OCI-LY7 (cell line): ENCODE measurements at regions not wholly inside any gene's neighbourhood (a gene's known extent, or its start where the extent isn't known, plus 50 kb on each side); places are given as distances from the start of the nearest gene placed in this dataset.

Experiments
- BruUV-seq: library from RNA; stranded (reverse); fragments of 400-500 nt; replicated peaks from 2 replicates; lab custom pipeline; 2021; lab: Mats Ljungman, UMichigan
- CTCF ChIA-PET: fragments of 300-600 bp; sonication (Branson Sonifier 250); formaldehyde crosslinking; loops from one replicate; lab custom pipeline; 2022; ENCODE audit warnings: antibody characterized with exemption; ENCODE audit not compliant: unreplicated experiment; lab: Charles Lee
- POLR2A ChIA-PET: fragments of 300-600 bp; sonication (Branson Sonifier 250); formaldehyde crosslinking; loops from one replicate; lab custom pipeline; 2022; ENCODE audit warnings: antibody characterized with exemption; lab: Charles Lee
- DNase-seq: peaks from one replicate; pipeline ENCODE4 v3.0.0-alpha.2; 2015; ENCODE audit warnings: low spot score
- H2AFZ ChIP-seq: fragments of 200-600 bp; sonication (generic), shearing (Covaris generic); 2 replicates; pipeline ENCODE4 v1.6.1; 2014; ENCODE audit warnings: mild to moderate bottlenecking, antibody characterized with exemption, low read length, moderate library complexity
- H3K27ac ChIP-seq: fragments of 200-600 bp; sonication (generic); 2 replicates; pipeline ENCODE4 v1.5.1; 2014; ENCODE audit warnings: mixed run types, low read depth, mild to moderate bottlenecking, moderate library complexity, low read length, inconsistent platforms; ENCODE audit not compliant: poor library complexity, severe bottlenecking
- H3K36me3 ChIP-seq: fragments of 200-600 bp; sonication (generic); 2 replicates; pipeline ENCODE4 v1.6.1; 2014; ENCODE audit warnings: mild to moderate bottlenecking, antibody characterized with exemption, low read length, moderate library complexity, mixed read lengths; ENCODE audit not compliant: insufficient read depth
- H3K4me1 ChIP-seq: fragments of 200-600 bp; sonication (generic); 2 replicates; pipeline ENCODE4 v1.5.1; 2014; ENCODE audit warnings: mild to moderate bottlenecking, low read length; ENCODE audit not compliant: insufficient read depth, poor library complexity, severe bottlenecking
- H3K4me2 ChIP-seq: fragments of 200-600 bp; sonication (generic); 2 replicates; pipeline ENCODE4 v1.6.1; 2014; ENCODE audit warnings: mild to moderate bottlenecking, low read length
- H3K4me3 ChIP-seq: fragments of 200-600 bp; sonication (generic); 2 replicates; pipeline ENCODE4 v1.5.1; 2014; ENCODE audit warnings: mild to moderate bottlenecking, low read depth, low read length; ENCODE audit not compliant: poor library complexity, severe bottlenecking
- H3K79me2 ChIP-seq: fragments of 200-600 bp; sonication (generic); 2 replicates; pipeline ENCODE4 v1.6.1; 2016; ENCODE audit warnings: low read depth, mild to moderate bottlenecking, low read length, moderate library complexity, mixed read lengths; ENCODE audit not compliant: insufficient read depth
- H3K9me2 ChIP-seq: fragments of 200-600 bp; sonication (generic); 2 replicates; pipeline ENCODE4 v1.6.1; 2016; ENCODE audit warnings: mild to moderate bottlenecking, low read length, mixed read lengths; ENCODE audit not compliant: insufficient read depth
- H3K9me3 ChIP-seq: fragments of 200-600 bp; sonication (generic); 2 replicates; pipeline ENCODE4 v1.6.1; 2014; ENCODE audit warnings: mild to moderate bottlenecking, mixed run types, low read length, mixed read lengths
- H4K20me1 ChIP-seq: fragments of 200-600 bp; sonication (generic); 2 replicates; pipeline ENCODE4 v1.6.1; 2014; ENCODE audit warnings: mild to moderate bottlenecking, antibody characterized with exemption, low read length, moderate library complexity, mixed read lengths; ENCODE audit not compliant: insufficient read depth
- EZH2phosphoT487 ChIP-seq: fragments of 200-600 bp; sonication (generic); IDR thresholded peaks from 2 replicates; pipeline ENCODE4 v1.6.1; 2018; ENCODE audit warnings: low read depth, borderline replicate concordance, mild to moderate bottlenecking, mixed run types, antibody characterized with exemption, low read length, moderate library complexity, mixed read lengths
- intact Hi-C: fragments of 100-400 bp; cut with micrococcal nuclease; formaldehyde crosslinking; loops from one replicate; pipeline ENCODE4 v1.10.0; 2022; ENCODE audit not compliant: unreplicated experiment
- TF ChIP-seq, protein P1 (sequence below): fragments of 200-600 bp; sonication (generic); conservative IDR thresholded peaks from 2 replicates; pipeline ENCODE4 v1.5.1; 2014; ENCODE audit warnings: mild to moderate bottlenecking, antibody characterized with exemption, low read length, moderate library complexity, mixed read lengths

DNA sequence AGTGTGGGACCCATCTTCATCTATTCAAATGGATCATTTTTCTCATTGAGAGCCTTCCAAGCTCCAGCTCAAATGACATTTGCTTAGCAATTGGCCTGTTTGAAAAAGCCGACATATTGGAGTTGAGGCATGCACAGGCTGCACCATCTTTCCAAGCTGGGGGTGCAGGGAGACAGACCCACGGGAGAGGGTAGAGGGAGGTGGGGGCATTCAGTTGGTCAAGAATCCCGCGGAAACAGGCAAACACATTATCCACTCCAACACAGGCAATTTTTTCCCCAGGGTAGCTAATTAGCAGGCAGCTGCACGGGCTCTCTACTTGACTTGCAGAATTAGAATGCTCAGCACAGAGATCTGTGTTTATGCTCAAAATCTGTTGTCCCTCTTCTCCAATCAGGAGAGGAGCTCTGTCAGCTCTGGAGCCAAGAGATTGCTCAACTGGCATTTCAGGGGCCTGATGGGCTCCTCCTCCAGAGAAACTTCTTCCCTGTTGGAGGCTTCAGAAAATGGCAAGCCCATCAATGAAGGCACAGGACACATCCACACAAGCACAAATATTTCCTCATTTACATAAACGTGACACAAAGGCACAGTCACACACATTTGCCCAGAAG is 267.8 kb downstream of the FOXD2 start:
- Histone ChIP-seq H3K4me2 (no peak overlapping the region), H4K20me1 (no peaks in the 10 kb centered on the region), H3K4me1 (no peaks in the 10 kb centered on the region), H3K9me3 (no peaks in the 10 kb centered on the region), H3K4me3 (no peak overlapping the region), H3K27ac (no peak overlapping the region), H3K9me2 (no peaks in the 10 kb centered on the region), H3K36me3 (no peaks in the 10 kb centered on the region), H2AFZ (no peak overlapping the region), H3K79me2 (no peaks in the 10 kb centered on the region)
- no peak for TF ChIP-seq EZH2phosphoT487
- TF ChIP-seq, protein P1, sequence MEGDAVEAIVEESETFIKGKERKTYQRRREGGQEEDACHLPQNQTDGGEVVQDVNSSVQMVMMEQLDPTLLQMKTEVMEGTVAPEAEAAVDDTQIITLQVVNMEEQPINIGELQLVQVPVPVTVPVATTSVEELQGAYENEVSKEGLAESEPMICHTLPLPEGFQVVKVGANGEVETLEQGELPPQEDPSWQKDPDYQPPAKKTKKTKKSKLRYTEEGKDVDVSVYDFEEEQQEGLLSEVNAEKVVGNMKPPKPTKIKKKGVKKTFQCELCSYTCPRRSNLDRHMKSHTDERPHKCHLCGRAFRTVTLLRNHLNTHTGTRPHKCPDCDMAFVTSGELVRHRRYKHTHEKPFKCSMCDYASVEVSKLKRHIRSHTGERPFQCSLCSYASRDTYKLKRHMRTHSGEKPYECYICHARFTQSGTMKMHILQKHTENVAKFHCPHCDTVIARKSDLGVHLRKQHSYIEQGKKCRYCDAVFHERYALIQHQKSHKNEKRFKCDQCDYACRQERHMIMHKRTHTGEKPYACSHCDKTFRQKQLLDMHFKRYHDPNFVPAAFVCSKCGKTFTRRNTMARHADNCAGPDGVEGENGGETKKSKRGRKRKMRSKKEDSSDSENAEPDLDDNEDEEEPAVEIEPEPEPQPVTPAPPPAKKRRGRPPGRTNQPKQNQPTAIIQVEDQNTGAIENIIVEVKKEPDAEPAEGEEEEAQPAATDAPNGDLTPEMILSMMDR: no peak
- ChIA-PET CTCF (interaction anchor here (0.7 kb wide), 1 partner anchor 268 kb away, joined by 3 read pairs; no protein-coding TSS in a partner anchor), POLR2A (no interaction called here)
- DNase-seq: no peak
- BruUV-seq: no TSS peak
- intact Hi-C loops: no loop called here

DNA sequence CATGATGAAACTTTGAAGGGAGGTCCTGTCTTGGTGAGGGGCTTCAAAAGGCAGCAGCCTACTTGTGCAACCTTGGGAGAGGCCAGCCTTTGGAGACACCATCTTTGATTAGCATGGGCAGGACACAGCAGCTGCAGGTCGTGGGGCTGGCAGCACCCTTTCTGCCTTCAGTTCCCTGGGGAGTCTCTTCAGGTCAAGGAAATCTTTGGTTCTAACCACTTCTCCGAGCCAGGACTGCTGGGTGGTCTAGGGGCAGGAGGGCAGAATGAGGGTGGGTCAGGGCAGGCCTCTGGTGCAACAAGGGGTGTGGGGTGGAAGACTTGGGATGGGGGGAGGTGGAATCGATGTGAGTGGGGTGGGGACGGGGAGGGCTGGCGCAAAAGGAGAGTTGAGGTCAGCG is 269.7 kb downstream of the FOXD2 start:
- Histone ChIP-seq H3K4me2 (no peak overlapping the region), H2AFZ (no peak overlapping the region), H3K4me3 (no peak overlapping the region), H3K27ac (no peak overlapping the region), H4K20me1 (no peaks in the 10 kb centered on the region), H3K9me2 (no peaks in the 10 kb centered on the region), H3K9me3 (no peaks in the 10 kb centered on the region), H3K36me3 (no peaks in the 10 kb centered on the region), H3K79me2 (no peaks in the 10 kb centered on the region), H3K4me1 (no peaks in the 10 kb centered on the region)
- intact Hi-C loops: no loop called here
- BruUV-seq: no TSS peak
- POLR2A ChIA-PET: no interaction called here
- no peak for DNase-seq
- no peak for TF ChIP-seq EZH2phosphoT487
- TF ChIP-seq, protein P1: no peak
- CTCF ChIA-PET: no interaction called here

DNA sequence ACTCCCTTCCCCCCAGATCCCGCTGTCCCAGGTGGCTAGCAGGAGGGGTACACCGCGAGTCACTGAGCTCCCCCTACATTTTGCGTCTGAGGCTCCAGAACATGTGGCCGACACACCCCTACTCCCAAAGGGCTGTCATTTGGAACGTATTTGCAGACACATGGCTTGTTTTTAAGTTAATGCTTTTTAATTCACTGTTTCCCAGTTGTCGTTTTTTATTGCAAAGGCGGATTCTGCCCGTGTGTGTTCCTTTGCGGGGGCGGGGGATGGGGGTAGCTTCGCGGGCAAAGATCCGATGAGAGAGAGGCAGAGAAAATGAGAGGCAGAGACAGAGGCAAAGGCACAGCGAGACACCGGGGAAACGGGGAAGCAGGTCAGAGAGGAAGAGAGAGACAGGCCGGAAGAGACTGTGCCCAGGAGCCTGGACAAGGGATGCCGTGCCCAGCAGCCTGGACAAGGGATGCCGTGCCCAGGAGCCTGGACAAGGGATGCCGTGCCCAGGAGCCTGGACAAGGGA is 270.2 kb downstream of the FOXD2 start:
- DNase-seq: no peak
- Histone ChIP-seq H3K79me2 (no peaks in the 10 kb centered on the region), H3K4me2 (no peak overlapping the region), H3K27ac (no peak overlapping the region), H3K4me3 (no peak overlapping the region), H3K36me3 (no peaks in the 10 kb centered on the region), H4K20me1 (no peaks in the 10 kb centered on the region), H3K9me3 (no peaks in the 10 kb centered on the region), H2AFZ (no peak overlapping the region), H3K4me1 (no peaks in the 10 kb centered on the region), H3K9me2 (no peaks in the 10 kb centered on the region)
- ChIA-PET CTCF (no interaction called here), POLR2A (no interaction called here)
- TF ChIP-seq, protein P1: no peak
- no peak for TF ChIP-seq EZH2phosphoT487
- BruUV-seq: no TSS peak
- intact Hi-C loops: no loop called here
